Dermis blood vessel endothelial cell (primary cell): ENCODE measurements at regions not wholly inside any gene's neighbourhood (a gene's known extent, or its start where the extent isn't known, plus 50 kb on each side); places are given as distances from the start of the nearest gene placed in this dataset.
"Not testable (repeated sequence)": the region's sequence is repeated elsewhere in the genome, so short reads cannot be mapped to it uniquely, and the experiment has no call there.

Experiments
- DNase-seq: peaks from one replicate; pipeline ENCODE4 v3.0.0; 2010

- DNase-seq: no peak
These were observed 296.2 kb upstream of the SMIM21 start for GRCh38 chr18:75723521-75724340.

GRCh38 chr18:75714766-75715165 is 287.3 kb upstream of the SMIM21 start:
- no peak for DNase-seq

GRCh38 chr18:75712124-75712867 is 284.8 kb upstream of the SMIM21 start:
- not testable (repeated sequence) for DNase-seq

- no peak for DNase-seq
These were observed 273.1 kb upstream of the SMIM21 start for GRCh38 chr18:75700561-75700960.

- DNase-seq: no peak
These were observed 271.4 kb upstream of the SMIM21 start for GRCh38 chr18:75698861-75699260.

GRCh38 chr18:75697493-75697892 is 270.0 kb upstream of the SMIM21 start:
- no peak for DNase-seq

- DNase-seq: no peak
These were observed 268.9 kb upstream of the SMIM21 start for GRCh38 chr18:75696391-75696790.

GRCh38 chr18:75694292-75694691 is 266.8 kb upstream of the SMIM21 start:
- DNase-seq: no peak

GRCh38 chr18:75691483-75691882 is 264.0 kb upstream of the SMIM21 start:
- DNase-seq: no peak

GRCh38 chr18:75690283-75690682 is 262.8 kb upstream of the SMIM21 start:
- DNase-seq: not testable (repeated sequence)

- no peak for DNase-seq
These were observed 260.1 kb upstream of the SMIM21 start for GRCh38 chr18:75687626-75688025.

GRCh38 chr18:75683426-75683825 is 255.9 kb upstream of the SMIM21 start:
- DNase-seq: no peak

- no peak for DNase-seq
These were observed 254.1 kb upstream of the SMIM21 start for GRCh38 chr18:75681538-75682115.

GRCh38 chr18:75679331-75679730 is 251.8 kb upstream of the SMIM21 start:
- no peak for DNase-seq

GRCh38 chr18:75678627-75679026 is 251.1 kb upstream of the SMIM21 start:
- DNase-seq: no peak

- no peak for DNase-seq
These were observed 250.4 kb upstream of the SMIM21 start for GRCh38 chr18:75677696-75678455.

GRCh38 chr18:75660932-75661331 is 233.4 kb upstream of the SMIM21 start:
- no peak for DNase-seq

GRCh38 chr18:75659535-75660023 is 232.1 kb upstream of the SMIM21 start:
- DNase-seq: no peak

GRCh38 chr18:75658330-75658729 is 230.8 kb upstream of the SMIM21 start:
- DNase-seq: no peak

- no peak for DNase-seq
These were observed 229.2 kb upstream of the SMIM21 start for GRCh38 chr18:75656563-75657247.

GRCh38 chr18:75656035-75656434 is 228.5 kb upstream of the SMIM21 start:
- no peak for DNase-seq
